Progenitor cell of endocrine pancreas (in vitro differentiated cells): ENCODE measurements at regions not wholly inside any gene's neighbourhood (a gene's known extent, or its start where the extent isn't known, plus 50 kb on each side); places are given as distances from the start of the nearest gene placed in this dataset.

ENCODE experiments used
- DNase-seq: peaks from one replicate; pipeline ENCODE4 v3.0.0; 2021; ENCODE audit warnings: low spot score; ENCODE audit not compliant: unreplicated experiment
- H3K27ac Mint-ChIP-seq: 2 replicates; pipeline ENCODE4 v1.8.0; 2021; ENCODE audit warnings: mild to moderate bottlenecking, moderate library complexity, mixed read lengths
- H3K27me3 Mint-ChIP-seq: 2 replicates; pipeline ENCODE4 v1.8.0; 2021; ENCODE audit warnings: mixed read lengths
- H3K36me3 Mint-ChIP-seq: 2 replicates; pipeline ENCODE4 v1.8.0; 2022; ENCODE audit warnings: mixed read lengths; ENCODE audit not compliant: insufficient read depth
- H3K4me1 Mint-ChIP-seq: 2 replicates; pipeline ENCODE4 v1.8.0; 2021; ENCODE audit warnings: low read depth, mixed read lengths
- H3K4me3 Mint-ChIP-seq: 2 replicates; pipeline ENCODE4 v1.8.0; 2021; ENCODE audit warnings: low read depth, mild to moderate bottlenecking, moderate library complexity, mixed read lengths
- H3K9me3 Mint-ChIP-seq: 2 replicates; pipeline ENCODE4 v1.8.0; 2021; ENCODE audit warnings: low read depth, mixed read lengths
- CTCF ChIP-seq: fragments of 200-600 bp; sonication (generic); IDR thresholded peaks from one replicate; pipeline ENCODE4 v1.5.0; 2021; ENCODE audit warnings: antibody characterized with exemption, mild to moderate bottlenecking; ENCODE audit not compliant: unreplicated experiment

GRCh38 chr17:27072885-27073284, 221.0 kb upstream of the WSB1 start:
- Mint-ChIP-seq H3K4me3 (no peak overlapping the region), H3K36me3 (peaks cover 3% of the 10 kb centered on the region), H3K4me1 (no peaks in the 10 kb centered on the region), H3K27me3 (no peaks in the 10 kb centered on the region), H3K9me3 (peaks cover 69% of the 10 kb centered on the region), H3K27ac (no peak overlapping the region)
- no peak for DNase-seq
- TF ChIP-seq CTCF = no peak

- no peaks in the 10 kb centered on the region for H3K27me3 Mint-ChIP-seq
- DNase-seq = no peak
- no peak overlapping the region for H3K4me3 Mint-ChIP-seq
- H3K27ac Mint-ChIP-seq = no peak overlapping the region
- TF ChIP-seq CTCF = no peak
- H3K36me3 Mint-ChIP-seq = peaks cover 3% of the 10 kb centered on the region
- H3K9me3 Mint-ChIP-seq = peaks cover 67% of the 10 kb centered on the region
- H3K4me1 Mint-ChIP-seq = no peaks in the 10 kb centered on the region
These were observed 217.1 kb upstream of the WSB1 start for GRCh38 chr17:27076814-27077213.

- Mint-ChIP-seq H3K4me1 (no peaks in the 10 kb centered on the region), H3K9me3 (peaks cover 66% of the 10 kb centered on the region), H3K27me3 (no peaks in the 10 kb centered on the region), H3K27ac (no peak overlapping the region), H3K4me3 (no peak overlapping the region), H3K36me3 (peaks cover 3% of the 10 kb centered on the region)
- TF ChIP-seq CTCF = no peak
- no peak for DNase-seq
These were observed 215.6 kb upstream of the WSB1 start for GRCh38 chr17:27078296-27078695.

GRCh38 chr17:27079660-27080059, 214.3 kb upstream of the WSB1 start:
- peaks cover 3% of the 10 kb centered on the region for H3K36me3 Mint-ChIP-seq
- peaks cover 69% of the 10 kb centered on the region for H3K9me3 Mint-ChIP-seq
- TF ChIP-seq CTCF = no peak
- H3K4me1 Mint-ChIP-seq = no peaks in the 10 kb centered on the region
- DNase-seq = no peak
- H3K27me3 Mint-ChIP-seq = no peaks in the 10 kb centered on the region
- no peak overlapping the region for H3K27ac Mint-ChIP-seq
- no peak overlapping the region for H3K4me3 Mint-ChIP-seq

GRCh38 chr17:27081002-27081638, 212.8 kb upstream of the WSB1 start:
- H3K27ac Mint-ChIP-seq = no peak overlapping the region
- H3K4me1 Mint-ChIP-seq = no peaks in the 10 kb centered on the region
- peaks cover 68% of the 10 kb centered on the region for H3K9me3 Mint-ChIP-seq
- DNase-seq = no peak
- no peaks in the 10 kb centered on the region for H3K27me3 Mint-ChIP-seq
- peaks cover under 1% of the 10 kb centered on the region for H3K36me3 Mint-ChIP-seq
- H3K4me3 Mint-ChIP-seq = no peak overlapping the region
- no peak for TF ChIP-seq CTCF
